Mesenchymal stem cell (in vitro differentiated cells and primary cell): ENCODE measurements at regions not wholly inside any gene's neighbourhood (a gene's known extent, or its start where the extent isn't known, plus 50 kb on each side); places are given as distances from the start of the nearest gene placed in this dataset.

ENCODE experiments used
- DNase-seq: peaks from one replicate; pipeline ENCODE4 v3.0.0-alpha.2; 2013
- H2AFZ ChIP-seq: one replicate; pipeline ENCODE4 v1.6.1; 2013; ENCODE audit warnings: low read depth, mild to moderate bottlenecking, control low read depth, inconsistent platforms, low read length, moderate library complexity
- H2AK5ac ChIP-seq: 2 replicates; pipeline ENCODE4 v1.6.1; 2013; ENCODE audit warnings: low read length, moderate library complexity, mild to moderate bottlenecking, inconsistent platforms; ENCODE audit not compliant: severe bottlenecking
- H2BK120ac ChIP-seq: one replicate; pipeline ENCODE4 v1.6.1; 2013; ENCODE audit warnings: low read depth, mild to moderate bottlenecking, inconsistent platforms, low read length, moderate library complexity
- H2BK12ac ChIP-seq, 2 experiments: one replicate each; pipeline ENCODE4 v1.6.1; 2013; ENCODE audit warnings: inconsistent platforms in 2 of 2, low read length in 2 of 2, mild to moderate bottlenecking in 2 of 2, moderate library complexity in 2 of 2, control low read depth in 1 of 2
- H2BK15ac ChIP-seq: one replicate; pipeline ENCODE4 v1.6.1; 2013; ENCODE audit warnings: mild to moderate bottlenecking, low read depth, inconsistent platforms; ENCODE audit not compliant: poor library complexity, severe bottlenecking
- H2BK5ac ChIP-seq: 2 replicates; pipeline ENCODE4 v1.6.1; 2013; ENCODE audit warnings: low read depth, mild to moderate bottlenecking, low read length, control low read depth, inconsistent platforms; ENCODE audit not compliant: poor library complexity, severe bottlenecking
- H3K14ac ChIP-seq, 2 experiments: one replicate each; pipeline ENCODE4 v1.6.1; 2013; ENCODE audit warnings: inconsistent platforms in 2 of 2, low read length in 2 of 2, control low read depth in 1 of 2, mild to moderate bottlenecking in 1 of 2, moderate library complexity in 1 of 2
- H3K18ac ChIP-seq, 2 experiments: one replicate each; pipeline ENCODE4 v1.6.1; 2013; ENCODE audit warnings: inconsistent platforms in 2 of 2, low read length in 2 of 2, control low read depth in 1 of 2, low read depth in 1 of 2, mild to moderate bottlenecking in 1 of 2
- H3K23ac ChIP-seq, 2 experiments: one replicate each; pipeline ENCODE4 v1.6.1; 2013; ENCODE audit warnings: inconsistent platforms in 2 of 2, low read length in 2 of 2, mild to moderate bottlenecking in 2 of 2, moderate library complexity in 2 of 2, control low read depth in 1 of 2
- H3K27ac ChIP-seq: 2 replicates; pipeline ENCODE4 v1.5.1; 2013; ENCODE audit warnings: mild to moderate bottlenecking, moderate library complexity, low read length, control low read depth, inconsistent platforms; ENCODE audit not compliant: poor library complexity, severe bottlenecking
- H3K27me3 ChIP-seq, 2 experiments: 2 replicates each; pipeline versions ENCODE4 v1.6.1 to v1.7.0; 2013; ENCODE audit warnings: low read length in 2 of 2, mild to moderate bottlenecking in 2 of 2, moderate library complexity in 2 of 2, control low read depth in 1 of 2, inconsistent platforms in 1 of 2; ENCODE audit not compliant: control insufficient read depth in 1 of 2, insufficient read depth in 1 of 2
- H3K36me3 ChIP-seq, 2 experiments: 2 replicates each; pipeline versions ENCODE4 v1.6.1 to v1.7.0; 2013; ENCODE audit warnings: low read length in 2 of 2, control low read depth in 1 of 2, inconsistent platforms in 1 of 2, low read depth in 1 of 2, mild to moderate bottlenecking in 1 of 2; ENCODE audit not compliant: insufficient read depth in 2 of 2, control insufficient read depth in 1 of 2
- H3K4ac ChIP-seq, 2 experiments: one replicate each; pipeline ENCODE4 v1.6.1; 2013; ENCODE audit warnings: inconsistent platforms in 2 of 2, low read length in 2 of 2, mild to moderate bottlenecking in 2 of 2, moderate library complexity in 2 of 2, control low read depth in 1 of 2, low read depth in 1 of 2
- H3K4me1 ChIP-seq: 2 replicates; pipeline ENCODE4 v1.6.1; 2013; ENCODE audit warnings: low read depth, low read length, control low read depth; ENCODE audit not compliant: control insufficient read depth, insufficient read depth
- H3K4me2 ChIP-seq: 2 replicates; pipeline ENCODE4 v1.6.1; 2013; ENCODE audit warnings: low read length, mild to moderate bottlenecking, inconsistent platforms; ENCODE audit not compliant: poor library complexity, severe bottlenecking
- H3K4me3 ChIP-seq, 2 experiments: 2 replicates each; pipeline versions ENCODE4 v1.5.1 to v1.7.0; 2013; ENCODE audit warnings: low read length in 2 of 2, mild to moderate bottlenecking in 2 of 2, control low read depth in 1 of 2, low read depth in 1 of 2; ENCODE audit not compliant: insufficient read depth in 1 of 2
- H3K79me1 ChIP-seq: replicated peaks from 2 replicates; pipeline ENCODE4 v1.6.1; 2013; ENCODE audit warnings: mild to moderate bottlenecking, control low read depth, low read length, inconsistent platforms; ENCODE audit not compliant: poor library complexity, severe bottlenecking
- H3K9ac ChIP-seq: 2 replicates; pipeline ENCODE4 v1.7.0; 2013; ENCODE audit warnings: mild to moderate bottlenecking, low read length, moderate library complexity
- H3K9me3 ChIP-seq: 2 replicates; pipeline ENCODE4 v1.7.0; 2013; ENCODE audit warnings: mild to moderate bottlenecking, low read length; ENCODE audit not compliant: control insufficient read depth
- H4K8ac ChIP-seq: one replicate; pipeline ENCODE4 v1.6.1; 2013; ENCODE audit warnings: inconsistent platforms, mild to moderate bottlenecking, low read length, moderate library complexity
- H4K91ac ChIP-seq: one replicate; pipeline ENCODE4 v1.6.1; 2013; ENCODE audit warnings: mild to moderate bottlenecking, low read length, inconsistent platforms
- WGBS: methylation state at CpG from one replicate; pipeline ENCODE4 v1.1.7; 2013; ENCODE audit warnings: mixed read lengths; 5-methylcytosine and 5-hydroxymethylcytosine counted together

DNA sequence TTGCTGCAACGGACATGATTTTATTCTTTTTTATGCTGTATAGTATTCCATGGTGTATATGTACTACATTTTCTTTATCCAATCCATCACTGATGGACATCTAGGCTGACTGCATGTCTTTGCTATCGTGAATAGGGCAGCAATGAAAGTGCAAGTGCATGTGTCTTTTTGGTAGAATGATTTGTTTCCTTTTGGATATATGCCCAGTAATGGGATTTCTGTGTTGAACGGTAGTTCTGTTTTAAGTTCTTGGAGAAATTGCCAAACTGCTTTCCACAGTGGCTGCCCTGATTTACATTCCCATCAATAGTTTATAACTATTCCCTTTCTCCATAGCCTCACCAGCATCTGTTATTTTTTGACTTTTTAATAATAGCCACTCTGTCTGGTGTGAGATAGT, 99.7 kb upstream of the CRIM1 start:
- H3K23ac ChIP-seq: no peak overlapping the region
- no peak overlapping the region for H2BK15ac ChIP-seq
- no peak for DNase-seq
- H2BK12ac ChIP-seq: no peak overlapping the region
- H3K14ac ChIP-seq: no peak overlapping the region
- H3K4ac ChIP-seq: no peak overlapping the region
- H3K36me3 ChIP-seq: no peaks in the 10 kb centered on the region
- no peak overlapping the region for H2AFZ ChIP-seq
- no peak overlapping the region for H3K4me2 ChIP-seq
- no peak overlapping the region for H3K9ac ChIP-seq
- no peak overlapping the region for H2BK5ac ChIP-seq
- no peak overlapping the region for H3K27ac ChIP-seq
- no peaks in the 10 kb centered on the region for H3K4me1 ChIP-seq
- H3K9me3 ChIP-seq: no peaks in the 10 kb centered on the region
- no peak overlapping the region for H4K91ac ChIP-seq
- no peak overlapping the region for H4K8ac ChIP-seq
- H3K79me1 ChIP-seq: no peaks in the 10 kb centered on the region
- no peak overlapping the region for H3K18ac ChIP-seq
- 81% methylated on average over 2 of the region's 3 CpGs for WGBS
- no peak overlapping the region for H2BK120ac ChIP-seq
- H3K4me3 ChIP-seq: no peak overlapping the region
- no peak overlapping the region for H2AK5ac ChIP-seq
- no peaks in the 10 kb centered on the region for H3K27me3 ChIP-seq

DNA sequence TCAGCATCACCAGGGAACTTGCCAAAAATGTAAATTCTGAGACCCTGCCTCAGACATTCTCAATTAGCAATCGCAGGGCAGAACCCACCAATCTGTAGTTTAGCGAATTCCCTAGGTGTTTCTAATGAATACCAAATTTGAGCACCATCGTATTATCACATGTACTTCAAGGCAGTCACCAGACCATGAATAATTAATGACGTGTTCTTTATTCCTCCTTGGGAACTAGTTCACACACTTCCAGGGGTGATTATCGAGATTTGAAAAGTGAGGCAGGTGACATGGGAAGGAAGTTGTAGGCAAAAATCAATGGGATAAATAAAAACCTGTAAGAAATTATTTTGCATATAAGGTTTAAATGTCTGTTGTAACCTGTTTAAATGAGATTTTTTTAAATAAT, 102.5 kb upstream of the CRIM1 start:
- Histone ChIP-seq H2BK12ac (no peak overlapping the region), H3K4me2 (no peak overlapping the region), H3K4ac (no peak overlapping the region), H2AK5ac (no peak overlapping the region), H3K23ac (no peak overlapping the region), H3K4me3 (no peak overlapping the region), H2BK120ac (no peak overlapping the region), H3K79me1 (no peaks in the 10 kb centered on the region), H4K91ac (no peak overlapping the region), H3K36me3 (no peaks in the 10 kb centered on the region), H3K27me3 (no peaks in the 10 kb centered on the region), H3K27ac (no peak overlapping the region), H2BK15ac (no peak overlapping the region), H3K9ac (no peak overlapping the region), H3K14ac (no peak overlapping the region), H3K18ac (no peak overlapping the region), H3K9me3 (no peaks in the 10 kb centered on the region), H2BK5ac (no peak overlapping the region), H3K4me1 (no peaks in the 10 kb centered on the region), H2AFZ (no peak overlapping the region), H4K8ac (no peak overlapping the region)
- WGBS: 97% methylated on average over 5 of the region's 5 CpGs
- no peak for DNase-seq

GRCh38 chr2:36246320-36246990, 109.1 kb upstream of the CRIM1 start:
- H4K8ac ChIP-seq: no peak overlapping the region
- 0% methylated on average over 1 of the region's 2 CpGs for WGBS

DNA sequence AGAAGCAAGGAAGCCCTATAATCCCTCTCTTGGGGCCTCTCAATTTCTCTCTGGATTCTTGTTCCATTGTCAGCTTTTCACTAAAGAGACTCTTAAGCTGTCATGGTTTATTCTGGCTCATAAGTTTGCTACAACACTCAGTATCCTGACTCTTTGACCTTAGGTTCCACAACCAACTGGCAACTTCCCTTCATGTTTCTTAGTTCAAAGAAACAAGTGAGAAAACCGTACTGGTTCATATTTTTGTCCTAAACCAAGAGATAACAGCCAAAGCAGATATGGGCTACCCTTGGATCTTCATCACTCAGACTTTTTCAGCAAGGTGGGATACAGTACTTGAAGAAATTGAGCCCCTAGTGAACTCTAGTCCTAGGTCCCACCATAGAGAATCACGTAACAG, 109.9 kb upstream of the CRIM1 start:
- H2BK15ac ChIP-seq: no peak overlapping the region
- no peaks in the 10 kb centered on the region for H3K4me1 ChIP-seq
- H2AFZ ChIP-seq: no peak overlapping the region
- no peak overlapping the region for H3K23ac ChIP-seq
- no peak overlapping the region for H2BK12ac ChIP-seq
- H3K9me3 ChIP-seq: no peaks in the 10 kb centered on the region
- no peak overlapping the region for H2BK120ac ChIP-seq
- no peak overlapping the region for H3K18ac ChIP-seq
- no peak for DNase-seq
- H4K8ac ChIP-seq: no peak overlapping the region
- H3K79me1 ChIP-seq: no peaks in the 10 kb centered on the region
- 43% methylated on average over 1 of the region's 2 CpGs for WGBS
- H3K36me3 ChIP-seq: no peaks in the 10 kb centered on the region
- H2BK5ac ChIP-seq: no peak overlapping the region
- no peak overlapping the region for H3K4me3 ChIP-seq
- H3K4me2 ChIP-seq: no peak overlapping the region
- H2AK5ac ChIP-seq: no peak overlapping the region
- H3K27ac ChIP-seq: no peak overlapping the region
- no peaks in the 10 kb centered on the region for H3K27me3 ChIP-seq
- no peak overlapping the region for H4K91ac ChIP-seq
- H3K14ac ChIP-seq: no peak overlapping the region
- no peak overlapping the region for H3K4ac ChIP-seq
- no peak overlapping the region for H3K9ac ChIP-seq

More at GRCh38 chr2:36246320-36246990, 109.1 kb upstream of the CRIM1 start:
- peak; percentile 7 for DNase-seq
- Histone ChIP-seq H2BK12ac (no peak overlapping the region), H2AK5ac (no peak overlapping the region), H3K9ac (no peak overlapping the region), H3K23ac (no peak overlapping the region), H3K4ac (no peak overlapping the region), H4K91ac (no peak overlapping the region), H3K27ac (no peak overlapping the region), H3K4me3 (no peak overlapping the region), H3K4me1 (no peaks in the 10 kb centered on the region), H2AFZ (no peak overlapping the region), H3K18ac (no peak overlapping the region), H3K14ac (no peak overlapping the region), H3K9me3 (no peaks in the 10 kb centered on the region), H3K27me3 (no peaks in the 10 kb centered on the region), H3K36me3 (no peaks in the 10 kb centered on the region), H2BK15ac (no peak overlapping the region), H3K79me1 (no peaks in the 10 kb centered on the region), H2BK120ac (no peak overlapping the region), H3K4me2 (no peak overlapping the region), H2BK5ac (no peak overlapping the region)
